IMR-90 (cell line): ENCODE measurements at regions not wholly inside any gene's neighbourhood (a gene's known extent, or its start where the extent isn't known, plus 50 kb on each side); places are given as distances from the start of the nearest gene placed in this dataset.

Experiments
- BHLHE40 ChIP-seq: fragments of 150-350 bp; IDR thresholded peaks from 2 replicates; pipeline ENCODE4 v1.6.1; 2016; ENCODE audit warnings: mild to moderate bottlenecking, low read depth, low read length
- MAFK ChIP-seq: IDR thresholded peaks from 2 replicates; pipeline ENCODE4 v1.6.1; 2012; ENCODE audit warnings: low read depth, low read length, improper control_type of control experiment
- MAZ ChIP-seq: IDR thresholded peaks from 2 replicates; pipeline ENCODE4 v1.6.1; 2012; ENCODE audit warnings: low read depth, mild to moderate bottlenecking, low read length, improper control_type of control experiment, moderate library complexity, borderline replicate concordance
- POLR2A ChIP-seq: IDR thresholded peaks from 2 replicates; pipeline ENCODE4 v1.6.1; 2012; ENCODE audit warnings: mild to moderate bottlenecking, low read depth, low read length
- RFX5 ChIP-seq: IDR thresholded peaks from 2 replicates; pipeline ENCODE4 v1.8.0; 2012; ENCODE audit warnings: low read depth, mild to moderate bottlenecking, low read length, moderate library complexity
- SMC3 ChIP-seq: fragments of 150-350 bp; IDR thresholded peaks from 2 replicates; pipeline ENCODE4 v1.6.1; 2016; ENCODE audit warnings: low read depth, mild to moderate bottlenecking, antibody characterized with exemption, low read length, moderate library complexity
- TF ChIP-seq, protein P1 (sequence below): conservative IDR thresholded peaks from 2 replicates; pipeline ENCODE4 v1.5.1; 2012; ENCODE audit warnings: mild to moderate bottlenecking, low read depth, low read length, improper control_type of control experiment
- TF ChIP-seq, protein P2 (sequence below): fragments of 150-350 bp; IDR thresholded peaks from 2 replicates; pipeline ENCODE4 v1.6.1; 2017; ENCODE audit warnings: mild to moderate bottlenecking, antibody characterized with exemption, low read length, low read depth

- no peak for TF ChIP-seq POLR2A
- TF ChIP-seq, protein P1, sequence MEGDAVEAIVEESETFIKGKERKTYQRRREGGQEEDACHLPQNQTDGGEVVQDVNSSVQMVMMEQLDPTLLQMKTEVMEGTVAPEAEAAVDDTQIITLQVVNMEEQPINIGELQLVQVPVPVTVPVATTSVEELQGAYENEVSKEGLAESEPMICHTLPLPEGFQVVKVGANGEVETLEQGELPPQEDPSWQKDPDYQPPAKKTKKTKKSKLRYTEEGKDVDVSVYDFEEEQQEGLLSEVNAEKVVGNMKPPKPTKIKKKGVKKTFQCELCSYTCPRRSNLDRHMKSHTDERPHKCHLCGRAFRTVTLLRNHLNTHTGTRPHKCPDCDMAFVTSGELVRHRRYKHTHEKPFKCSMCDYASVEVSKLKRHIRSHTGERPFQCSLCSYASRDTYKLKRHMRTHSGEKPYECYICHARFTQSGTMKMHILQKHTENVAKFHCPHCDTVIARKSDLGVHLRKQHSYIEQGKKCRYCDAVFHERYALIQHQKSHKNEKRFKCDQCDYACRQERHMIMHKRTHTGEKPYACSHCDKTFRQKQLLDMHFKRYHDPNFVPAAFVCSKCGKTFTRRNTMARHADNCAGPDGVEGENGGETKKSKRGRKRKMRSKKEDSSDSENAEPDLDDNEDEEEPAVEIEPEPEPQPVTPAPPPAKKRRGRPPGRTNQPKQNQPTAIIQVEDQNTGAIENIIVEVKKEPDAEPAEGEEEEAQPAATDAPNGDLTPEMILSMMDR = no peak
- no peak for TF ChIP-seq RFX5
- TF ChIP-seq SMC3 = no peak
- TF ChIP-seq BHLHE40 = no peak
- TF ChIP-seq, protein P2, sequence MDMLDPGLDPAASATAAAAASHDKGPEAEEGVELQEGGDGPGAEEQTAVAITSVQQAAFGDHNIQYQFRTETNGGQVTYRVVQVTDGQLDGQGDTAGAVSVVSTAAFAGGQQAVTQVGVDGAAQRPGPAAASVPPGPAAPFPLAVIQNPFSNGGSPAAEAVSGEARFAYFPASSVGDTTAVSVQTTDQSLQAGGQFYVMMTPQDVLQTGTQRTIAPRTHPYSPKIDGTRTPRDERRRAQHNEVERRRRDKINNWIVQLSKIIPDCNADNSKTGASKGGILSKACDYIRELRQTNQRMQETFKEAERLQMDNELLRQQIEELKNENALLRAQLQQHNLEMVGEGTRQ = no peak
- TF ChIP-seq MAZ = no peak
- no peak for TF ChIP-seq MAFK
Observed at GRCh38 chr20:39106791-39107190, 144.6 kb downstream of the DHX35 start.
